Mucosa of rectum (tissue), 2 donors: ENCODE measurements at regions not wholly inside any gene's neighbourhood (a gene's known extent, or its start where the extent isn't known, plus 50 kb on each side); places are given as distances from the start of the nearest gene placed in this dataset.

Source experiments
- H3K27ac ChIP-seq, 2 donors: one replicate each; pipeline ENCODE4 v1.7.0; 2013; ENCODE audit warnings: inconsistent platforms in 2 of 2, low read depth in 2 of 2, low read length in 2 of 2
- H3K27me3 ChIP-seq, 2 donors: one replicate each; pipeline ENCODE4 v1.7.0; 2013; ENCODE audit warnings: low read length in 2 of 2; ENCODE audit not compliant: control insufficient read depth in 2 of 2, insufficient read depth in 2 of 2
- H3K36me3 ChIP-seq, 2 donors: one replicate each; pipeline ENCODE4 v1.7.0; 2013; ENCODE audit warnings: low read length in 2 of 2; ENCODE audit not compliant: control insufficient read depth in 2 of 2, insufficient read depth in 2 of 2
- H3K4me1 ChIP-seq, 2 donors: one replicate each; pipeline ENCODE4 v1.7.0; 2013; ENCODE audit warnings: low read length in 2 of 2, mild to moderate bottlenecking in 1 of 2; ENCODE audit not compliant: control insufficient read depth in 2 of 2, insufficient read depth in 2 of 2
- H3K4me3 ChIP-seq, 2 donors: one replicate each; pipeline ENCODE4 v1.7.0; 2013; ENCODE audit warnings: low read length in 2 of 2
- H3K9ac ChIP-seq, 2 donors: one replicate each; pipeline ENCODE4 v1.7.0; 2013; ENCODE audit warnings: low read length in 2 of 2, low read depth in 1 of 2, mild to moderate bottlenecking in 1 of 2
- H3K9me3 ChIP-seq, 2 donors: one replicate each; pipeline ENCODE4 v1.7.0; 2013; ENCODE audit warnings: low read length in 2 of 2; ENCODE audit not compliant: control insufficient read depth in 2 of 2
- donor health status: healthy.
- donor health status: Normal muscosa, but diverticular disease.

DNA sequence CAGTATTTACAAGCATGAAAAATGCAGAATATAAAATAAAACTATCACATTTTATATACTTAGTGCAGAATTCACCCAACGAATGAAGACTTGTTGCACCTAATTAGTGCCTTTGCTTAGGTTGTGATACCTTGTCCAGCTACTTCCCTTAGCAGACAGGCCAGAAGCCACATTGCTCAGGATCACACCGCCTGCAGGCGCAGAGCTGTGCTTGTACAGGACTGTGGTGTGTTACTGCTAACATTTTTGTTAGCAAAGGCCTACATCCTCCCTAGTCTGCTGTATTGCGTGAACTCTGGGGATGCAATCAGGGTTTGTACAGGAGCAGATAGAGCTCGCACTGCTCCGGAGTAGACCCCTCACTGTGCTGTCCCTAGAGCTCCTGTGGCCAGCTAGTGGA lies 336.9 kb downstream of the CBLN2 start:
- Histone ChIP-seq H3K4me1 (no peaks in the 10 kb centered on the region), H3K9me3 (no peaks in the 10 kb centered on the region), H3K36me3 (no peaks in the 10 kb centered on the region), H3K4me3 (no peak overlapping the region), H3K27me3 (no peaks in the 10 kb centered on the region), H3K27ac (no peak overlapping the region), H3K9ac (no peak overlapping the region)

DNA sequence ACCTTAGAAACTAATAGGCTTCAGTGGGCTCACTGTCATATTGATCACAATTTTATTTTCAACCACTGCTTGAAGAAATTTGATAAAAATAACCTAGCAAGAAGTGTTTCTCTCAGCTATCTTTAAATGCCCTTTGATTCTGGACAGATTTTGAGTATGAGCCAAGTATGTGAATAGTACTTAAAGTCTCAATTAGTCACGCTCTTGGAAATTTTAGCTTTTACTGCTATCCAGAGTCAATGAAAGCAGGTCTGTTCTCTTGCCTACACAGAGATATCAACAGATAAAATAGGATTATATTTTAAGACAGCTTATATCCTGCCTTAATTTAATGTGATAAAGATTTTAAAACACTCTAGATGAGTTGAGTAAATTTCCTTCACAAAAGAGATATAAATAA lies 337.3 kb downstream of the CBLN2 start:
- no peaks in the 10 kb centered on the region for H3K9me3 ChIP-seq
- no peaks in the 10 kb centered on the region for H3K27me3 ChIP-seq
- no peaks in the 10 kb centered on the region for H3K36me3 ChIP-seq
- H3K27ac ChIP-seq = no peak overlapping the region
- no peaks in the 10 kb centered on the region for H3K4me1 ChIP-seq
- no peak overlapping the region for H3K9ac ChIP-seq
- H3K4me3 ChIP-seq = no peak overlapping the region

DNA sequence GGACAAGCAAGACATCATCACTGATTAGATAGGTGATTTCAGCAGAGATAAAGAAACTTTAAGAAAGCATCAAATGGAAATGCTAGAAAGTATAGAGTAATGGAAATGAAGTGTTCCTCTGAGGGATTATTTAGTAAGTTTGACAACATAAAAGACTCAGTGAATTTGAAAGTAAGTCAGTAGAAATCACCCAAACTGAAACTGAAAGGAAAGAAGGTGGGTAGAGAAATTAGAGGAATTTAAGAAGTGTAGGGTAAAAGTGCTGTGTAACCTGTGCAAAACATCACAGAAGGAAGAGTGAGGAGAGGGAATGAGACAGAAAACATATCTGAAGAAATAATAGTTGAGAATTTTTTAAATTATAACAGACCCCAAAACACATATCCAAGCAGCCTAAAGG lies 343.1 kb downstream of the CBLN2 start:
- Histone ChIP-seq H3K4me3 (no peak overlapping the region), H3K4me1 (no peaks in the 10 kb centered on the region), H3K9ac (no peak overlapping the region), H3K9me3 (no peaks in the 10 kb centered on the region), H3K27me3 (no peaks in the 10 kb centered on the region), H3K36me3 (no peaks in the 10 kb centered on the region), H3K27ac (no peak overlapping the region)

DNA sequence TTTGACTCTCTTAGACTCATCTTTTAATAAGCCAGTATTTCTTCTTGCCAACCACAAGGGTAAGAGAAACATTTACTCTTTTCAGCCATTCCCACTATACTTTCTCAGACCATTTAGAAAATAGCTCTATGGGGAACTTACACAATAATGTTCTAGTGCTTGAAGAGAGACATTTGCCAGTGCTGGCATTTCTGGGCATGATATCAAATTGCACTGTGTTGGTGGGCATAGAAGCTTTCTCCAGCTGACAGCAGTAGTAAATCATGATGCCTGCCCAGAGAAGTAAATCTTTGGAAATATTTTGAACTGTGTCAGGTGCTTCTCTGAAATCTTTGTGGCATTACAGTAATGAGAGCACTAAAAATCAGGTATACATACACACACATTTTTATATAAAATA lies 346.6 kb downstream of the CBLN2 start:
- Histone ChIP-seq H3K27me3 (no peaks in the 10 kb centered on the region), H3K9me3 (no peaks in the 10 kb centered on the region), H3K27ac (no peak overlapping the region), H3K4me3 (no peak overlapping the region), H3K4me1 (no peaks in the 10 kb centered on the region), H3K36me3 (no peaks in the 10 kb centered on the region), H3K9ac (no peak overlapping the region)

DNA sequence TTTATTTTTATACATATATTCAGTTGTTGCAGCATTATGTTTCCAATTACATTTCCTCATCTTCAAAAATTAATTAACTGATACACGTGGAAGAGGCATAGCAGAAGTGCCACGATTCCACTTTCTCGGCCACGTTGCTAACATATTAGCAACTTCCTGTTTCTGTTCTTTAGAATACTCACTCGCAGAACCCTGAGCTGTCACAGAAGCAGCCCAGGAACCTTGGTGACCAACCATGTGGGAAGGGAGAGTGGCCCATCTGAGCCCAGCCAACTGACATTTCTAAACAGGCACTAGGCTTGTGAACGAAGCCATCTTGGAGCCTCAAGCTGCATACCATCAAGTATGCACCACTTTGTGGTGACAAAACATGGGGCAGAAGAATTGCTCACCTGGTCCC lies 350.1 kb downstream of the CBLN2 start:
- Histone ChIP-seq H3K9ac (no peak overlapping the region), H3K27me3 (no peaks in the 10 kb centered on the region), H3K27ac (no peak overlapping the region), H3K4me1 (no peaks in the 10 kb centered on the region), H3K36me3 (no peaks in the 10 kb centered on the region), H3K4me3 (no peak overlapping the region), H3K9me3 (no peaks in the 10 kb centered on the region)

DNA sequence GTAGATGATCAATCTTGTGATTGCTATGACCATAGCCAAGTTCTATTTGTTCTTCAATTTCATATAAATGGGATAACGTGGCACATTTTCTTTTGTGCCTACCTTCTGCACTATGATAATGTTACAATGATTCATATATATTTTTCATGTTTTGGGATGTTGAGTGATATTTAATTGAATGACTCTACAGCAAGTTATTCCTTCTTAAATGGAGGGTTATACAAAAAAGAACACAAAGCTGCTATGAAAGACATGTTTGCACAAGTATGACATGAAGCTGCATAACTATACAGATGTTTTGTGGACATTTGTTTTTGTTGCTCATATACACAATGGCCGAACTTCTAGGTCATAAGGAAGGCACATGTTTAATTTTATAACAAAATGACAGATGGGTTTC lies 356.2 kb downstream of the CBLN2 start:
- Histone ChIP-seq H3K27ac (no peak overlapping the region), H3K4me3 (no peak overlapping the region), H3K9me3 (no peaks in the 10 kb centered on the region), H3K9ac (no peak overlapping the region), H3K27me3 (no peaks in the 10 kb centered on the region), H3K4me1 (no peaks in the 10 kb centered on the region), H3K36me3 (no peaks in the 10 kb centered on the region)

DNA sequence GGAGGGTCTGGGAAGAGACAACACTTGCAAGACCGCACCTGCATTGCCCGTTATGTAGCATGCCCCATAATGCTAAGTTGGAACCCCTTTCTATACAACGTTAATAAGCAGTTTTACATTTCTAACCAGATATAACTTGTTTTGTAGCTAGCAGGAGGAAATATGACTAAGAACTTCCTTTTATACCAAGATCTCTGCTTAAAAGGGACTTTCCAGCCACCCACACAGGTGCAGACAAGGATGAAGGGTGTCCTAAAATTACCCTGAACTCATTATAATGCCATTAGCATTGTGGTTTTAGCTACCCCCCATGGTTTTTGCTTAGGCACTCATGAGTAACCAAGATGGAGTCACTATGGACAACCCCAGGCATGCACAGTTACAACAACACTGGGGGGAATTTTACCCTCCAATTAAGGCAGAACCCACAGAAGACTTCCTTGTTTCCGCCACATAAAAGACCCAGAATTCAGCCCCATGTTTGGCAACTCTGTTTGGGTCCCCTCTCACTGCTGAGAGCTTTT lies 362.8 kb downstream of the CBLN2 start:
- H3K9ac ChIP-seq = no peak overlapping the region
- H3K36me3 ChIP-seq = no peaks in the 10 kb centered on the region
- H3K9me3 ChIP-seq = no peaks in the 10 kb centered on the region
- H3K27me3 ChIP-seq = no peaks in the 10 kb centered on the region
- H3K4me1 ChIP-seq = no peaks in the 10 kb centered on the region
- no peak overlapping the region for H3K27ac ChIP-seq
- no peak overlapping the region for H3K4me3 ChIP-seq

DNA sequence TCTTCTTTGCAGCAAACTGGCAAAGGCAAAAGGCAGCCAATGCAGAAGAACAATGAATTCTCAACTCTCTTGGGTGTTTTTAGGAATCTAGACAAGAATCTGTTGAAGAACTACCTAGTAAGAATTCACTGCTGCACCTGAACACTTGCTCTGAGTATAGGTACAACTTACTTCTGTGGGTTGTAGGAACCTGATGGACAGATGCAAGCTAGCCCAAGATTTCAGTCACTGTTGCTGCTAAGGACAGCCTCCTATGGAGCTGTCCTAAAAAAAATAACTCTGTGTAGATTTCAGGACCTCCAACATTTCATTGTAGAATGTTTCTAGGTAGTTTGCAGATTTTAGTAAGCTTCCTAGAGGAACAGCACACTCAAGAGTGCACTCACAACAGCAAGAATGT lies 363.5 kb downstream of the CBLN2 start:
- H3K9ac ChIP-seq = no peak overlapping the region
- no peaks in the 10 kb centered on the region for H3K9me3 ChIP-seq
- no peak overlapping the region for H3K27ac ChIP-seq
- H3K27me3 ChIP-seq = no peaks in the 10 kb centered on the region
- H3K4me3 ChIP-seq = no peak overlapping the region
- no peaks in the 10 kb centered on the region for H3K36me3 ChIP-seq
- no peaks in the 10 kb centered on the region for H3K4me1 ChIP-seq

DNA sequence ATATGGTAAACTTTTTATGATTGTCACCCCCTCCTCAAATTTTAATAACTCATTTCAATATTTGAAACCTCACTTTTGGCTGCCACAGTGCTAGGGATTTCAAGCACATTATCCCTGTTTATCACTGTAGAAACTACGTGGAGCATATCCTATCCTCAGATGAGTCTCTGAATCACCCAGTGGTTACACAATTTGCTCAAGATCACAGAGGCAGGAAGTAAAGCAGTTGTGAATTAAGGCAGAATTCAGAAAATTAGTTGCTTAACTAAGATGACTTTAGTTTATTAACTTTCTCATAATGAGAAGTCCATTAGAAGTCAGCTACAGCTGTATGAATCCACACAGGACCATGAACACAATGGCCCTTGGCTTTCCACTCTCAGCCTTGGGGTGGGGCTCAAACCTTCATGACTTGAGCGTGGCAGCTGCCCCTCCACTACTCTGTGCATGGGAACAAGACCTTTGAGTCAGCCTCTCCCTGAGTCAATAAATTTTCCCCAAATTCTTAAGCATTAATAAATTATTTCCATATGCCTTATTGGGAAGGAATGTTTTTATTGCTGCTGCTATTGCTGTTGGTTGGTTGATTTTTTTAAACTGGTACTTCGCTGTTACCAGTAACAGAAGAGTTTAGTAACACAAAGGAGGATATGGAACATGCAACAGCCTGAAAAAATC lies 369.0 kb downstream of the CBLN2 start:
- H3K36me3 ChIP-seq = no peaks in the 10 kb centered on the region
- no peaks in the 10 kb centered on the region for H3K4me1 ChIP-seq
- H3K9ac ChIP-seq = no peak overlapping the region

DNA sequence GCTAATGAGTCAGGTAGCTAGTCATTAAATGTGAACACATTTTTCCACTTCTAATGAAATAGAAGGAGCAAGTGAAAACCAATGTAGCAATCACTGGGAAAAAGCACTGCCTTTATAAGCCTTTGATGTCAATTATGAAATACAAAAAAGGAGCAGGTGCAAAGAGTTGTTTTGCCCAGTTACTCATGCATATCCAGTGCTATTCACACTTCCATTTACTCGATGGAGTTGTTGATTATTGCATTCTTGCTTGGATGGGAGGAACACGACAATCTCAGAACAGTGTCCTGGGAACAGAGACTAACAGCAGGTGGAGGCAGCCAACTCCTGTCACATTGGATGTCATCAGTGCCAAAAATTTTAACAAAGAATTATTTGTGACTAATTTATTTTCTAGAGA lies 372.5 kb downstream of the CBLN2 start:
- H3K27ac ChIP-seq = no peak overlapping the region
- H3K9me3 ChIP-seq = peaks cover 0 to 2% of the 10 kb centered on the region in 2 donors
- H3K27me3 ChIP-seq = no peaks in the 10 kb centered on the region
- no peak overlapping the region for H3K4me3 ChIP-seq
- no peaks in the 10 kb centered on the region for H3K36me3 ChIP-seq
- H3K9ac ChIP-seq = no peak overlapping the region
- no peaks in the 10 kb centered on the region for H3K4me1 ChIP-seq

More for the DNA sequence above, 369.0 kb downstream of the CBLN2 start:
- peaks cover 0 to 2% of the 10 kb centered on the region in 2 donors for H3K9me3 ChIP-seq
- no peaks in the 10 kb centered on the region for H3K27me3 ChIP-seq
- H3K27ac ChIP-seq = no peak overlapping the region
- H3K4me3 ChIP-seq = no peak overlapping the region
